RPMI8226 (cell line): ENCODE measurements at regions not wholly inside any gene's neighbourhood (a gene's known extent, or its start where the extent isn't known, plus 50 kb on each side); places are given as distances from the start of the nearest gene placed in this dataset.
"Not testable (repeated sequence)": the region's sequence is repeated elsewhere in the genome, so short reads cannot be mapped to it uniquely, and the experiment has no call there.

Experiments used
- DNase-seq: peaks from one replicate; pipeline ENCODE4 v3.0.0-alpha.2; 2015

- DNase-seq, result no peak
Observed at GRCh38 chr17:12195418-12195817, 174.7 kb downstream of the MAP2K4 start.

GRCh38 chr17:12201294-12201880 lies 180.7 kb downstream of the MAP2K4 start:
- DNase-seq, result no peak

GRCh38 chr17:12209632-12210191 lies 189.0 kb downstream of the MAP2K4 start:
- DNase-seq, result no peak

GRCh38 chr17:12220714-12221439 lies 200.2 kb downstream of the MAP2K4 start:
- not testable (repeated sequence) for DNase-seq

GRCh38 chr17:12222392-12222791 lies 201.7 kb downstream of the MAP2K4 start:
- no peak for DNase-seq

GRCh38 chr17:12227547-12227946 lies 206.9 kb downstream of the MAP2K4 start:
- DNase-seq, result no peak

GRCh38 chr17:12229335-12229734 lies 208.7 kb downstream of the MAP2K4 start:
- no peak for DNase-seq

GRCh38 chr17:12230481-12231354 lies 210.0 kb downstream of the MAP2K4 start:
- DNase-seq, result no peak

- DNase-seq, result no peak
Observed at GRCh38 chr17:12231355-12231682, 210.6 kb downstream of the MAP2K4 start.

GRCh38 chr17:12239021-12239420 lies 218.3 kb downstream of the MAP2K4 start:
- not testable (repeated sequence) for DNase-seq

GRCh38 chr17:12242345-12242954 lies 221.8 kb downstream of the MAP2K4 start:
- no peak for DNase-seq

GRCh38 chr17:12247761-12248160 lies 227.1 kb downstream of the MAP2K4 start:
- no peak for DNase-seq

- no peak for DNase-seq
Observed at GRCh38 chr17:12250973-12251372, 230.3 kb downstream of the MAP2K4 start.

- no peak for DNase-seq
Observed at GRCh38 chr17:12252462-12252861, 231.8 kb downstream of the MAP2K4 start.

- DNase-seq, result peak; percentile 44
Observed at GRCh38 chr17:12254460-12254859, 233.8 kb downstream of the MAP2K4 start.

GRCh38 chr17:12256380-12256995 lies 235.8 kb downstream of the MAP2K4 start:
- DNase-seq, result peak; percentile 50

- DNase-seq, result no peak
Observed at GRCh38 chr17:12257176-12257575, 236.5 kb downstream of the MAP2K4 start.

- DNase-seq, result no peak
Observed at GRCh38 chr17:12261354-12261753, 240.7 kb downstream of the MAP2K4 start.

GRCh38 chr17:12269751-12270150 lies 249.1 kb downstream of the MAP2K4 start:
- DNase-seq, result no peak

GRCh38 chr17:12277827-12278226 lies 257.1 kb downstream of the MAP2K4 start:
- no peak for DNase-seq

GRCh38 chr17:12282056-12282455 lies 261.4 kb downstream of the MAP2K4 start:
- no peak for DNase-seq

- DNase-seq, result no peak
Observed at GRCh38 chr17:12287953-12288352, 267.3 kb downstream of the MAP2K4 start.

GRCh38 chr17:12290207-12290606 lies 269.5 kb downstream of the MAP2K4 start:
- no peak for DNase-seq
